OCI-LY1 (cell line): ENCODE measurements at regions not wholly inside any gene's neighbourhood (a gene's known extent, or its start where the extent isn't known, plus 50 kb on each side); places are given as distances from the start of the nearest gene placed in this dataset.
"Not testable (repeated sequence)": the region's sequence is repeated elsewhere in the genome, so short reads cannot be mapped to it uniquely, and the experiment has no call there.

Experiments
- CTCF ChIP-seq: fragments of 200-600 bp; sonication (generic), shearing (Covaris generic); IDR thresholded peaks from 2 replicates; pipeline ENCODE4 v1.5.1; 2017; ENCODE audit warnings: mild to moderate bottlenecking, antibody characterized with exemption, low read length, moderate library complexity, mixed read lengths
- EZH2 ChIP-seq: fragments of 200-600 bp; sonication (generic), shearing (Covaris generic); IDR thresholded peaks from 2 replicates; pipeline ENCODE4 v1.8.0; 2017; ENCODE audit warnings: borderline replicate concordance, mixed run types, mild to moderate bottlenecking, antibody characterized with exemption, low read length, moderate library complexity, mixed read lengths

GRCh38 chr6:58097251-58097650 lies 779.8 kb downstream of the PRIM2 start:
- not testable (repeated sequence) for TF ChIP-seq CTCF, EZH2
